Panc1 (cell line): ENCODE measurements at regions not wholly inside any gene's neighbourhood (a gene's known extent, or its start where the extent isn't known, plus 50 kb on each side); places are given as distances from the start of the nearest gene placed in this dataset.

Experiments
- POLR2AphosphoS5 ChIP-seq: IDR thresholded peaks from 2 replicates; pipeline ENCODE4 v1.6.1; 2012; ENCODE audit warnings: mild to moderate bottlenecking, low read depth, low read length, moderate library complexity
- SIN3A ChIP-seq: IDR thresholded peaks from 2 replicates; pipeline ENCODE4 v1.6.1; 2012; ENCODE audit warnings: low read depth, mild to moderate bottlenecking, low read length, moderate library complexity, borderline replicate concordance; ENCODE audit not compliant: insufficient read depth
- TCF7L2 ChIP-seq: IDR thresholded peaks from 2 replicates; pipeline ENCODE4 v1.6.1; 2011; ENCODE audit warnings: mild to moderate bottlenecking, low read depth, low read length, inconsistent platforms
- TF ChIP-seq, protein P1 (sequence below): fragments of 450-650 bp; IDR thresholded peaks from 2 replicates; pipeline ENCODE4 v1.5.1; 2017; ENCODE audit warnings: mild to moderate bottlenecking
- TF ChIP-seq, protein P2 (sequence below), 2 experiments: IDR thresholded peaks; 2 replicates each; pipeline ENCODE4 v1.6.1; 2011 to 2012; ENCODE audit warnings: low read depth in 2 of 2, control low read depth in 1 of 2, low read length in 1 of 2, mild to moderate bottlenecking in 1 of 2, moderate library complexity in 1 of 2; ENCODE audit not compliant: insufficient read depth in 1 of 2

DNA sequence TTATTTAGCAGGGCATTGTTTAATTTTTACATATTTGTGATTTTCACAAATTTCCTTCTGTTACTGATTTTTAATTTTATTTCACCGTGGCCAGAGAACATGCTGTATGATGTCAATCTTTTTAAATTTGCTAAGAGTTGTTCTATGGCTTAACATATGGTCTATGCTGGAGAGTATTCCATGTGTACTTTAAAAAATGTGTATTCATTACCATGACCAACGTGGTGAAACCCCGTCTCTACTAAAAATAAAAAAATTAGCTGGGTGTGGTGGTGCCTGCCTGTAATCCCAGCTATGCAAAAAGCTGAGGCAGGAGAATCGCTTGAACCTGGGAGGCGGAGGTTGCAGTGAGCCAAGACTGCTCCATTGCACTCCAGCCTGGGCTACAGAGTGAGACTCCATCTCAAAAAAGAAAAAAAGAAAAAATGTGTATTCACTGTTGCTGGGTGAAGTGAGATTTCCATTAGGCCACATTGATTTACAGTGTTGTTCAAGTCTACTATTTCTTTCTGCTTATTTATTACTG, 258.2 kb downstream of the EDEM1 start:
- TF ChIP-seq, protein P1, sequence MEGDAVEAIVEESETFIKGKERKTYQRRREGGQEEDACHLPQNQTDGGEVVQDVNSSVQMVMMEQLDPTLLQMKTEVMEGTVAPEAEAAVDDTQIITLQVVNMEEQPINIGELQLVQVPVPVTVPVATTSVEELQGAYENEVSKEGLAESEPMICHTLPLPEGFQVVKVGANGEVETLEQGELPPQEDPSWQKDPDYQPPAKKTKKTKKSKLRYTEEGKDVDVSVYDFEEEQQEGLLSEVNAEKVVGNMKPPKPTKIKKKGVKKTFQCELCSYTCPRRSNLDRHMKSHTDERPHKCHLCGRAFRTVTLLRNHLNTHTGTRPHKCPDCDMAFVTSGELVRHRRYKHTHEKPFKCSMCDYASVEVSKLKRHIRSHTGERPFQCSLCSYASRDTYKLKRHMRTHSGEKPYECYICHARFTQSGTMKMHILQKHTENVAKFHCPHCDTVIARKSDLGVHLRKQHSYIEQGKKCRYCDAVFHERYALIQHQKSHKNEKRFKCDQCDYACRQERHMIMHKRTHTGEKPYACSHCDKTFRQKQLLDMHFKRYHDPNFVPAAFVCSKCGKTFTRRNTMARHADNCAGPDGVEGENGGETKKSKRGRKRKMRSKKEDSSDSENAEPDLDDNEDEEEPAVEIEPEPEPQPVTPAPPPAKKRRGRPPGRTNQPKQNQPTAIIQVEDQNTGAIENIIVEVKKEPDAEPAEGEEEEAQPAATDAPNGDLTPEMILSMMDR: no peak
- no peak for TF ChIP-seq SIN3A
- TF ChIP-seq TCF7L2: no peak
- TF ChIP-seq, protein P2, sequence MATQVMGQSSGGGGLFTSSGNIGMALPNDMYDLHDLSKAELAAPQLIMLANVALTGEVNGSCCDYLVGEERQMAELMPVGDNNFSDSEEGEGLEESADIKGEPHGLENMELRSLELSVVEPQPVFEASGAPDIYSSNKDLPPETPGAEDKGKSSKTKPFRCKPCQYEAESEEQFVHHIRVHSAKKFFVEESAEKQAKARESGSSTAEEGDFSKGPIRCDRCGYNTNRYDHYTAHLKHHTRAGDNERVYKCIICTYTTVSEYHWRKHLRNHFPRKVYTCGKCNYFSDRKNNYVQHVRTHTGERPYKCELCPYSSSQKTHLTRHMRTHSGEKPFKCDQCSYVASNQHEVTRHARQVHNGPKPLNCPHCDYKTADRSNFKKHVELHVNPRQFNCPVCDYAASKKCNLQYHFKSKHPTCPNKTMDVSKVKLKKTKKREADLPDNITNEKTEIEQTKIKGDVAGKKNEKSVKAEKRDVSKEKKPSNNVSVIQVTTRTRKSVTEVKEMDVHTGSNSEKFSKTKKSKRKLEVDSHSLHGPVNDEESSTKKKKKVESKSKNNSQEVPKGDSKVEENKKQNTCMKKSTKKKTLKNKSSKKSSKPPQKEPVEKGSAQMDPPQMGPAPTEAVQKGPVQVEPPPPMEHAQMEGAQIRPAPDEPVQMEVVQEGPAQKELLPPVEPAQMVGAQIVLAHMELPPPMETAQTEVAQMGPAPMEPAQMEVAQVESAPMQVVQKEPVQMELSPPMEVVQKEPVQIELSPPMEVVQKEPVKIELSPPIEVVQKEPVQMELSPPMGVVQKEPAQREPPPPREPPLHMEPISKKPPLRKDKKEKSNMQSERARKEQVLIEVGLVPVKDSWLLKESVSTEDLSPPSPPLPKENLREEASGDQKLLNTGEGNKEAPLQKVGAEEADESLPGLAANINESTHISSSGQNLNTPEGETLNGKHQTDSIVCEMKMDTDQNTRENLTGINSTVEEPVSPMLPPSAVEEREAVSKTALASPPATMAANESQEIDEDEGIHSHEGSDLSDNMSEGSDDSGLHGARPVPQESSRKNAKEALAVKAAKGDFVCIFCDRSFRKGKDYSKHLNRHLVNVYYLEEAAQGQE (IDR thresholded peaks at IDR 0.05; ENCODE audit: insufficient read depth in 1 of 2, low read depth in 2 of 2, low read length in 1 of 2): no peak
- TF ChIP-seq POLR2AphosphoS5: no peak
